GM18870 (cell line): ENCODE measurements at regions not wholly inside any gene's neighbourhood (a gene's known extent, or its start where the extent isn't known, plus 50 kb on each side); places are given as distances from the start of the nearest gene placed in this dataset.

ENCODE experiments used
- ATAC-seq: cut with Tn5 transposase; IDR thresholded peaks from one replicate; pipeline ENCODE4 v1.9.1; 2021; ENCODE audit warnings: moderate library complexity; ENCODE audit not compliant: unreplicated experiment

GRCh38 chr21:16532840-16533239, 803.1 kb downstream of the USP25 start:
- ATAC-seq = no peak

DNA sequence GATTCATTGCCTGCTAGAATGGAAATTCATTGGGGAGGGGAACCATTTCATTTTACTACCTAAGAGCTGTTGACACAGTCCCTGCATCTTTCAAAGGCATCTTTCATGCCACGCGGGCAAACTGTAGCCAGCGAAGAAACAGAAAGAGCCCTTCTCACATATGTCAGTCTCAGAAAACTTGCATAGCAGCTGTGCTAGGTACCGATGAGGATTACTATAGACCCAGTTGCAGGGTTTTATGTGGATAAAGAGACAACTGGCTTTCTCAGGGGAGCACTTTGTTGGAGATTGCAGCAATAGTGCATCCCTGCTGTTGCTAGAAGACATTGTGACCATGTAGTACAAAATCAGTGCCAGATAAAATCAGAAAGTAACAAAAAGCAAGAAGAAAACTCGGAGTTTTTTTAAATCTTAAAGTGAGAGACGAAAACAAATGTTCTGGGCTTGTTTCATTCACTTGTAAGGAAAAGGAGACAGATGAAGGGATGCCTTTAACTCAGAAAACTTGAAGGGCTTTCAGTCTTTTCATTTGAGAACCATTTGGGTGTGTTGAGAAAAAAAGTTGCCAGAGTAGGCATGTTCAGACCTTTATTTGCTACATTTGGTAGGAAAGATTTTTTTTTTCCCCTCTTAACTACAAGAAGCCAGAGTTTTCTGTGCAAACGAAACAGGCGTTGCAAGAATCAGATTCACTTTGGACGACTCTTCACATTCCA, 804.1 kb downstream of the USP25 start:
- ATAC-seq = no peak

- ATAC-seq = no peak
These were observed 804.8 kb downstream of the USP25 start for GRCh38 chr21:16534408-16535101.

GRCh38 chr21:16535102-16535422, 805.3 kb downstream of the USP25 start:
- ATAC-seq = no peak

DNA sequence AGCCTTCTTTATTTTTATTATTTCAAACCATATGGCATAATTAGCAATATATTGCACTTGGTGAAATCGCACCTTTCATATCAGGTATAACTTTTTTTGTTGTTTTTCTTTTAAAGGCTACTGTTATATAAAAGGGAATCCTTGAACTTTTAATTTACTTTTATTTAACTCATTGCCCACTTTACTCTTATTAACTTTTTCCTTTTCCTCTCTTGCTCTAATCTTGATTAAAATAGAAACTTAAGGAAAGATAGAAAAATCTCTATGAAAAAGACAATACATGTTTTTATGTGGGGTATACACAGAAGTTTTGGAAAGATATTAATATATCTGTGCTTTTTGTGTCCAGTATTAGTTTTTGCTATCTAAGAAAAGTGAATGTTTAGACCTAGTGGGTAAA, 805.8 kb downstream of the USP25 start:
- no peak for ATAC-seq

DNA sequence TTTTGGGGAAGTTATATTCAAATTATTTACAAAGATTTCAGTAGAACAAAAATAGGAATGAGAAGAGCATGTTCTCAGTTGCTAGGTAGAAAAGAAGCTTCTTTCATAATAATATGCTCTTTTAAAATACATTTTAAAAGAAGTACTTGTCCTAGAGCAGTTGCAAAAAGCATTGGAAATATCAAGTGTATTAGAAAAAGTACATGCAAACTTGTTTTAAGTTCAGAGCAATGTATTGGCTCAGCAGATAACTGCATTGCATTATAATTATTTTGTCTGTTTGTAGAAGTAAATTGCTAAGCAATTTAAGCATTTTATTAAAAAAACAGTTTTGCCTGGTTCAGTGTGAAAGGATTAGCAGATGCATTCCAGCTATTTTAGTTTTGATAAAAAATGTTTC, 806.4 kb downstream of the USP25 start:
- no peak for ATAC-seq

DNA sequence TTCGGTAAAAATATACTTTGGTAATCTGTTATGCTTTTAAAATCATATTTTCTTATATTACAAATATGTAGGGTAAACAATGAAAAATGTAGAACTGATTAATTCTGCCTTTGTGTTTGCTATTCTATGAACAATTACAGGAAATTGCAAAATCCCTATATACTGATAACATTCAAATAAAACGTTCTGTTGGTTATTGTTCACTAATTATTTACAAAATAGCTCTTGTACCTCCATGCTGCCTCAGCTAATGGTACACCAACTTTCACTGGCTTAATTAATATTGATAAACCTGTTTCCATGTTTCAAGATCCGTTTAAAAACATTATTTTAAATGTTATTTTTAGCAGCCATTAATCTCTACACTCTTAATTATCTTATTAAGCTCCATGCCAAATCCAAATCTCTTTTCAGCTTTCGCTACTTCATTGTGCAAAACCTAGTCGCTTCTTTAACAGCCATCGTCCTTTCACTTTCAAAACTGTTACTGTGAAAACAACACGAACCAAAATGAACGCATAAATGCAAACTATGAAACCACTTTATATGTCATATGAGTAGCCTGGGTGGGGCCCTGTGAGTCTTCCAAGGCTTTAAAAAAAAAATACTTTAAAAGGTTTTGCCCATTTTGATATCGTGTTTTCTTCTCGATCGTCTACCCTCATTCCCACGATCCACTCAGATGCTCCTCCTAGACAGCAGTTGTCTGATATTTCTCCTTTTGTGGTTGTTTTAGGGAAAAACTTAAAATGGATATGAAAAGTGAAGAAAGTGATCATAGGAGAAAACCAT, 807.1 kb downstream of the USP25 start:
- no peak for ATAC-seq

DNA sequence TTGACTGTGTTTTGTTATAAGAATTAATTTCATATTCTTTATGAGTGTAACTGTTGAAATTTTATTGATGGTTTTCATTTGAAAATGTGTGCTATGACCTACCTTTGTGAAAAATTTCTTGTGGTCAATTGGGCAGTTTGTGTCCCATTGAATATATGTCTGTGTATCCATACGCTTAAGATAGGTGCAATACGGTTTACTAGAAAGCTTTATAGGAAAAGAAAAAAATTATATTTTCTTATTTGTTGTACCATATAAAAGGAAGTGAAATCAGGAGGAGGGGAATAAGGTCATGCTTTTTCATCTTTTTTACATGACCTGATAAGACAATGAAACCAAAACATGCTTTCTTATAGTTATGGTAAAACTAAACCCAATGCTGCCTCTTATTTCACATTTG, 807.7 kb downstream of the USP25 start:
- ATAC-seq = no peak

DNA sequence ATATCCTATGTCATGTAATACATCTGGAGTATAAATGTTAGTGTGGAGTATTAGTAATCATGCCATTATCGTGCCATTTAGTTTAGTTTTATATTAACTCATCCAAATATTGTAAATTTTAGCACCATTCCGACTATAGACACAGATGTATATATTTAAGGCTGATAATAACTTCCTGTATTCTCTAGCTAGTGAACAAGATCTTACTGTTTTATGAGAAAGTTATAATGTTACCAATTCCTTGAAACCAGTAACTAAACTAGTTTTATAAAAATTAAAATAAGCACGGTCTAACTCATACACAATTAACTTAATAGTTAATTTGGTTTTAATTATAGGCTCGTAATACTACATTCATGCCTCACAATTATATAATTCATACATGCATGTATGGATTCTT, 808.6 kb downstream of the USP25 start:
- ATAC-seq = no peak

DNA sequence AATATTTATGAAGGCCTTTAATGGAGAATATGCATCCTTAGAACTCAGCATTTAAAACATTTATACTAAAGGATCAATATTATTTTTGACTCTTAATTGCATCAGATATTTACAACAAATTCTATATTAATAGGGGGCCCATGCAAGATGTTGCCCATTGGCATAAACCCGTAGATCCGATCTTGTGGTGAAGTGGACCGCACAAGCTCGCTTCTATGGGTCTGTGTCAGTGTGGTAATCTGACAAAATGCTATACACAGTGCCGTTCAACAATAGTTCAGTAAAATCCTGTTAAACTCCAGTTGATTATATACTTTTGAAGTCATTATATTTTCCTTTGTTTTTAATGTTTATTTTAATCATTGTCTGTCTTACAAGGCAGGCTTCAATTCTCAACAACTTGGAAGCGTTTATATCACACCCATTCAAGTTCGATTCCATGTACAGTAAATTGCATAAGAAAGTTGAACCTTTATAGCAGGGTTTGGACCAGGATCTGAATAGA, 809.2 kb downstream of the USP25 start:
- ATAC-seq = no peak

DNA sequence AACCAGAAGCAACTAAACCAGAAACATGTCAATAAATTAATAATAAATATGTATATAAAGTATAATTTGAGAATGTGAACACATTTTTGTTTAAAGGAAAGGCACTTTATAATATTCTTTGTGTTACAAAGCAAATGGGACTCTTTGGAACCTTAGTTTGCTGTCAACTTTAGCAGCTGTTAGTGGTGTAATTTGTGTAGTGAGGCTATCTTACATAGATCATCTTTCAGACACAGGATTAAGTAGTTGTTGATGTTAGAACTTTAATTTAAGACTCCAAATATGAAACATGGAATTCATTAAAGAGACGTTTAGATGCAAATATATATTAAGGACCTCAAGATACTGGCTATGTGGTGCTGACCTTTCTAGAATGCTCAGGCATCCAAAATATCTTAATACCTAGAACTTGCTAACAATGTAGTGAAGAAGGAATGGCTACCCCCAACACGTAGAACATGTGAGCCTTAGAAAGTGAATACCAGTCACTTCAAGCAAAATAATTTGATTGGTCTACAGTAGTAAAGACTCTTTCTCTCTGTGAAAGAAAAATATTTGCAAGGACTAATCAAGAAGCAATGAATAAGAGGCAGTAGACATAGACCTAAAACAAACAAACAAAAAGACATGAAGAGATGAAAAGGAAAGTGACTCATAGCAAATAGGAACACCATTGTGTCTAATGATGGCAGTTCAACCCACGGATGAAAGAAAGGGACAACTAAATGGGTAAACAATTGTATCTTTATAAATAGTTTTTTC, 811.4 kb downstream of the USP25 start:
- no peak for ATAC-seq

GRCh38 chr21:16550118-16550517, 820.3 kb downstream of the USP25 start:
- no peak for ATAC-seq

GRCh38 chr21:16550917-16551741, 821.3 kb downstream of the USP25 start:
- no peak for ATAC-seq

- no peak for ATAC-seq
These were observed 823.1 kb downstream of the USP25 start for GRCh38 chr21:16552880-16553279.

- ATAC-seq = no peak
These were observed 824.7 kb downstream of the USP25 start for GRCh38 chr21:16554503-16554902.

- ATAC-seq = no peak
These were observed 833.3 kb downstream of the USP25 start for GRCh38 chr21:16563116-16563515.

DNA sequence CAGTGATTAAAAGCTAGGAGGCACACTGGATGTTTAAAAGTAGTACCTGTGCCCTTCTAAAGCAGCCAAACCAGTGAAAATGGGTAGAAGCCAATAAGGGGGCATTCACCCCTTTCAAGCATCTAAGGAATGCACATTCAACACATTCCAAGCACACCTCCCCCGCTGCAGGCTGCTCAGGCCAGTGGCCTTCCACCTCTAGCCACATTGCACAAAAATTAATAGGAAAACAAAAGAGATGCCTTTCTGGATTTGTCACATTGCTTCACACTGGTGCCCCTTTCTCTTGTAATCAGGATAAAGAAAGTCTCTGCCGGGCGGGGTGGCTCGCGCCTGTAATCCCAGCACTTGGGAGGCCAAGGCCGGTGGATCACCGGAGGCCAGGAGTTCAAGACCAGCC, 834.0 kb downstream of the USP25 start:
- ATAC-seq = no peak

GRCh38 chr21:16568244-16568643, 838.5 kb downstream of the USP25 start:
- ATAC-seq = no peak

GRCh38 chr21:16568661-16569060, 838.9 kb downstream of the USP25 start:
- no peak for ATAC-seq

DNA sequence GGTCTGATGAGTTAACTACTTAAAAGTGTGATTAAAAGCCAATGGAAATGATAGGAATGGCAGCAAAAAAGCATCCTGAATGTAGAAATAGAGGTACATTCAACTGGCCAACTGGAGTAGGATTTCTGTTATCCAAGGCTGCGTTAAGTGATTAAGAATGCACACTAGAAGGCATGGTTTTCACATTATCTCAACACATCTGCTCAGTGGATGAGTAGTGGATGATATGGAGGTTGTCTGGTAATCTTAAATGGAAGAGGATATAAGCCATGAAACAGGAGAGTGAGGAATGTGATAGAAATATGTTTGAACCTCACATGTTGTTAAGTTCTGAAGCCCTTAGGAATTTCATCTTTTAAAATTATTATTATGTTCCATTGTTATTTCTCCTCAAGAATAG, 839.9 kb downstream of the USP25 start:
- ATAC-seq = no peak
